LNCaP clone FGC (cell line): ENCODE measurements at regions not wholly inside any gene's neighbourhood (a gene's known extent, or its start where the extent isn't known, plus 50 kb on each side); places are given as distances from the start of the nearest gene placed in this dataset.

Experiments used
- DNase-seq: peaks from one replicate; pipeline ENCODE4 v3.0.0-alpha.2; 2011; ENCODE audit warnings: low read depth
- H3K4me3 ChIP-seq: 2 replicates; pipeline ENCODE4 v1.5.1; 2011; ENCODE audit warnings: mild to moderate bottlenecking, low read depth, low read length, control low read depth
- TF ChIP-seq, protein P1 (sequence below): IDR thresholded peaks from 2 replicates; pipeline ENCODE4 v1.5.1; 2012; ENCODE audit warnings: mild to moderate bottlenecking; ENCODE audit not compliant: control insufficient read depth, insufficient read depth; ENCODE audit errors: extremely low read depth

DNA sequence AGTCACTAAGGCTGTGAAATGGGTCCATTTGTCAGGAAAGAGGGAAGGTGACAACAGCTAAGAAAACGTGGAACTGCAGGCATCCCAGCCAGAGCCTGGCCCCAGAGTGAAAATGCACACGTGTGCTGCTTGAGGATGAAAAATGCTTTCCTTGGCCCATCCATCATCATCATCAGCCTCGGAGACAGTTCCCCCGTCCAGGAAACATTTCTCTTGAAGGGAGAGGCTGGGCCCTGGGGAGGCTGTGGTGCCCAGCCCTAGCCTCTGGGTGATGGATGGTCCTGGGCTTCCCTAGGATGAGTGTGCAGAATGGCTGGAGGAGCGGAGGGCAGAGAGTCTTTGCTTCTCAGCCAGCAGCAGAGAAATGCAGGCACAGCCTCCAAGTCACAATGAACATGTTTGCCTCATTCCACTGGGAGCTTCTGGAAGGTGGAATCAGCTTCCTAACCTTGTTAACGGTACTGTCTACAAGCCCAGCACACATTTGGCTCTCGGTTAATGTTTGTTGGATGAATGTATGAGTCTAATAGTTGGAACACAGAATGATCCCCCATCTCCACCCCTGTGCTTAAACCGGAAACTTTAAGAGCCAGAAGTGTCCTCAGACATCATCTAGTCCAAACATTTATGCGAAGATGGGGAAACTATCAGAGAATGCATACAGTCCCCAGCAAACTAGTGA, 164.0 kb downstream of the RDH14 start:
- no peak overlapping the region for H3K4me3 ChIP-seq
- TF ChIP-seq, protein P1, sequence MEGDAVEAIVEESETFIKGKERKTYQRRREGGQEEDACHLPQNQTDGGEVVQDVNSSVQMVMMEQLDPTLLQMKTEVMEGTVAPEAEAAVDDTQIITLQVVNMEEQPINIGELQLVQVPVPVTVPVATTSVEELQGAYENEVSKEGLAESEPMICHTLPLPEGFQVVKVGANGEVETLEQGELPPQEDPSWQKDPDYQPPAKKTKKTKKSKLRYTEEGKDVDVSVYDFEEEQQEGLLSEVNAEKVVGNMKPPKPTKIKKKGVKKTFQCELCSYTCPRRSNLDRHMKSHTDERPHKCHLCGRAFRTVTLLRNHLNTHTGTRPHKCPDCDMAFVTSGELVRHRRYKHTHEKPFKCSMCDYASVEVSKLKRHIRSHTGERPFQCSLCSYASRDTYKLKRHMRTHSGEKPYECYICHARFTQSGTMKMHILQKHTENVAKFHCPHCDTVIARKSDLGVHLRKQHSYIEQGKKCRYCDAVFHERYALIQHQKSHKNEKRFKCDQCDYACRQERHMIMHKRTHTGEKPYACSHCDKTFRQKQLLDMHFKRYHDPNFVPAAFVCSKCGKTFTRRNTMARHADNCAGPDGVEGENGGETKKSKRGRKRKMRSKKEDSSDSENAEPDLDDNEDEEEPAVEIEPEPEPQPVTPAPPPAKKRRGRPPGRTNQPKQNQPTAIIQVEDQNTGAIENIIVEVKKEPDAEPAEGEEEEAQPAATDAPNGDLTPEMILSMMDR = no peak
- no peak for DNase-seq

DNA sequence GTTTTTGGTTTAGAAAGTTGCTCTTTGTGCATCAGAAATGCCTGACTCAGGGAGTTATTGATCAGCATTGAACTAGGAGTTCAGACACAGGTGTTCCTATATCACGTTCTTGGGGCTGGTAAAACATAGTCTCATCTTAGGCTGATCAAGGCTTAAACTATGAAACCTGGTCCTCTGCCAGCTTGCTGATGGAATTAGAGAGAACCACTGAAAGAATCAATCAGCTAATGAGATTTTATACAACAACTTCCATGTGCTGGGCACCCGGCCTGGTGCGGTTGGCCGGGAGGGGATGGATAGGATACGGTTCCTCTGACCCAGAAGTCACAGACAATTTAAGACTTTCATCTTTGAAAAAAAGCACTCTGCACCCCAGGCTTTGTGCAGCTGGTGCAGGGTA, 164.9 kb downstream of the RDH14 start:
- TF ChIP-seq, protein P1 = no peak
- DNase-seq = no peak
- no peak overlapping the region for H3K4me3 ChIP-seq

DNA sequence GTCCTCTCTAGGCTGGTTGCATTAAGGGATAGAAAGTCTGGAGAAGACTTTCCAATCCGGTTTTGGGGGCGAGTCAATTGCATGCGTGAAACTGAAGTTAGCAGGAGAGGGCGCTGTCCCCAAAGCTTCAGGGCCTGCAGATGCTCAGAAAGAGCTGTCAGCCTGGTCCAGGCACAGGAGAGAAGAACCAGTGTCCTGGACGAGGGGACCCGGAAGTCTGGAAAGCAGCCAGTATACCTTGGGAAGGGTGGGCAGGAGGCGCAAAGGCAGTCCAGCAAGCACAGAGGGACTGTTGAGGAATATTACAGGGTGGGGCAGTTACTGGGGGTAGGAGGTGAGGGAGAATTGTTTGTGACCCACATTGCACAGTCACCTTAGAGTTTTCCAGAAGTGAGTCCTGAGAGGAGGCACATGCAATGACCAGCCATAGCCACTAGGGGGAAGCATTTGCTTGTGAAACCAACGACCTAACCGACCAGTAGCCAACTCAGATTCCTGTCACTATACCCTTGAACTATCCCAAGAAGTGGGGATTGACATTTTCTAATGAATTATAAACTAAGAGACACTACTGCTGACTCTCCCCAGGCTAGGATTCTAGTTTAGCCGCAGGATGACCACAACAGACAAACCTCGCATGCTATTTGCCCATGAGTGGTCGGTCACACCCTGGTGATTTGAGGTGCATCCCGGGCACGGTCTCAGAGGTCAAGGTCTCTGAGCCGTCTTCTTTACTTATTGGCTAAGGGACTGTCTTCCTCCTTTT, 172.8 kb downstream of the RDH14 start:
- DNase-seq = peak; percentile 31

DNA sequence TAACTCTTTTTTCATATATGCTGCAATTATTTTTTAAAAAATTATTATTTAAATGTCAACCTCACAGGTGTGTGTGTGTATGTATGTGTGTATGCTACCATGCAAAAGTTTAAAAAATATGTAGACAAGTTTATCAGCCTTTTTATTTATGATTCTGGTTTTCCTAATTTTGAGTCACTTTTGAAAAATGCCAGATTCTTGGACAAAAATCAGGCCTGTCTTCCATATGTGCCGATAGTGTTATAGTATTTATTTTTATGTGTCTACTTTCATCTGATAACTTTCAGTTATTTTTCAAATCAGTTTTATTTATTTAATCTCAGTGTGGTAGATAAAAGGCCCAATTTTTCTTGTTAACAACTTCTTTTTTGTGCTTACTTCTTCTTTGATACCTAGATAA, 176.2 kb downstream of the RDH14 start:
- TF ChIP-seq, protein P1 = no peak
- no peak overlapping the region for H3K4me3 ChIP-seq
- no peak for DNase-seq

More for the DNA sequence above, 172.8 kb downstream of the RDH14 start:
- TF ChIP-seq, protein P1 = peak; percentile 90
- H3K4me3 ChIP-seq = no peak overlapping the region

DNA sequence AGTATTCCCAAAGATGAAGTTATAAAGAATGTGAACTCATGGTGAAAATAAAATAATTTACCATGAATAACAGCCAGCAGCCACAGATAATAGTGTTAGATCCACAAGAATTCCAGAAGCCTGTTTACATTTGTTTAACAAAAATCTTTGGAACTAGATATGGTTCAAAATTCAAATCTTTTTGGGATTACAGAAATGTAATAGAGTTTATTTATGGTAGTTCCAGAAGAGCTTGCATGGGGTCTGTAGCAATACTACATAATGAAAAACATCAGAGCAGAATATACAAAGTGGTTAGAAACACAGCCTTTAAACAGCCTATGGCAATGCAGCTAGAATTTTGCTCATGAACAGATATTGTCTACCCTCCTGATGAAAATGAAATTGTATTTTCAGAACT, 179.1 kb downstream of the RDH14 start:
- no peak for DNase-seq
- no peak overlapping the region for H3K4me3 ChIP-seq
- TF ChIP-seq, protein P1 = no peak

DNA sequence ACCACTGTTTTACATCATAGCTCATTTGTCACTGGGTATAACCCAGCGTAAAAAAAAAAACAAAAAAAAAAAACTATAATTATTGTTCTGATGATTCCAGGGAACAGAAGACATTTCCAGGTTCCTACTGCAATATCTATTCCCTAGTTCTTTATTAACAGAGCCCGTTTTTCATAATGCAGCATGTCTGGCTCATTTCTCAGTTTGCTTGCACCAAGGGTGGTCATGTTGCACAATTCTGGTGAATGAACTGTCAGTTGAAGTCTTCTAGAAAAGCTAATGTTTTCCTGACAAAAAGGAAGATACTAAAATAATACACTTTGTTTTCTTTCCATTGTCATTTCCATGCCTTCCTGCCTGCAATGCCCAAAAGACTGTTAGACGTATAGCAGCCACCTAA, 180.1 kb downstream of the RDH14 start:
- TF ChIP-seq, protein P1 = no peak
- H3K4me3 ChIP-seq = no peak overlapping the region
- no peak for DNase-seq
